C1 segment of cervical spinal cord (tissue), 14 donors: ENCODE measurements at regions not wholly inside any gene's neighbourhood (a gene's known extent, or its start where the extent isn't known, plus 50 kb on each side); places are given as distances from the start of the nearest gene placed in this dataset.
"Not testable (repeated sequence)": the region's sequence is repeated elsewhere in the genome, so short reads cannot be mapped to it uniquely, and the experiment has no call there.

Source experiments
- DNase-seq, 14 donors: peaks; one replicate each; lab custom pipeline; 2025; lab: John Stamatoyannopoulos, UW

- DNase-seq: no peak
Observed at GRCh38 chr11:90589735-90590134, 366.9 kb upstream of the CHORDC1 start.

DNA sequence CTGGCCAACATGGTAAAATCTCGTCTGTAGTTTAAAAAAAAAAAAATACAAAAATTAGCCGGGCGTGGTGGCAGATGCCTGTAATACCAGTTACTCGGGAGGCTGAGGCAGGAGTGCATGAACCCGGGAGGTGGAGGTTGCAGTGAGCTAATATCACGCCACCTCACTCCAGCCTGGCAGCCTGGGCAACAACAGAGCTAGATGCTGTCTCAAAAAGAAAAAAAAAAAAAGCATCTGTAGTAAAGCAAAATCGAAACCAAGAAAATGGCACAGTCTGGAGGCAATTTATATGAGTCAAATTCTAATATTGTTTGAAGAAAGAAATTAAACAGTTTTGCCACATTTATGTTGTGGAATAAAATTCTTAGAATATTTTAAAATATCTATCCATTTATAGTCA, 365.0 kb upstream of the CHORDC1 start:
- DNase-seq: no peak

- DNase-seq: no peak
Observed at GRCh38 chr11:90585491-90585890, 362.6 kb upstream of the CHORDC1 start.

DNA sequence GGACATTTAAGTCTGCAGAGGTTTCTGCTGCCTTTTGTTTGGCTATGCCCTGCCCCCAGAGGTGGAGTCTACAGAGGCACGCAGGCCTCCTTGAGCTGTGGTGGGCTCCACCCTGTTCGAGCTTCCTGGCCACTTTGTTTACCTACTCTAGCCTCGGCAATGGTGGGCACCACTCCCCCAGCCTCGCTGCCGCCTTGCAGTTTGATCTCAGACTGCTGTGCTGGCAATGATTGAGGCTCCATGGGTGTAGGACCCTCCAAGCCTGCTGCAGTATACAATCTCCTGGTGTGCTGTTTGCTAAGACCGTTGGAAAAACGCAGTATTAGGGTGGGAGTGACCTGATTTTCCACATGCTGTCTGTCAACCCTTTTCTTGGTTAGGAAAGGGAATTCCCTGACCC, 360.1 kb upstream of the CHORDC1 start:
- not testable (repeated sequence) for DNase-seq

GRCh38 chr11:90564531-90564930, 341.7 kb upstream of the CHORDC1 start:
- no peak for DNase-seq

DNA sequence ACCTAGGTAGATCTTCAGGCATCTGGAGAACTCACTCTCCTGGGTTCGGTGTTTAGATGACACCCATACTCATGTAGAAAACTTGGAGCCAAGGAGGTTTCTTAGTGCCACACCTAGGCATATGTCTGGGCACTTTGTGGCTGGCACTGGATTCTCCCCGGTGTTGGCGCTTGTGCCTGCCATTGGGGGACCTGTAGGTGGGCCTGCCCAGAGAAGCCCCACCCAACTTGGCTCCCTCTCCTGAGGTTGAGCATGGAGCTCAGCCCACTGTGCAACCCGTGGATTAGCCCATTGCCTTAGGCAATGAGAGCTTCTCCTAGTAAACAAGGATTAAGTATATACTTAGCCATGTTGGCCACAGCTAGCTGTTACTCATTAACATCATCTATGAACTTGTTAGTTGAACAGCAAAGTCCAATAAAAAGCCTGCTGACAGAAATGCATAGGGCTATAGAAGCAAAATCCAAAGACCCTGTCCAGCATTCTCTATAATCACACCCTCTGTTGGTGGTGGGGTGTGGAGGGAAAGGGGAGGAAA, 335.5 kb upstream of the CHORDC1 start:
- DNase-seq: no peak

DNA sequence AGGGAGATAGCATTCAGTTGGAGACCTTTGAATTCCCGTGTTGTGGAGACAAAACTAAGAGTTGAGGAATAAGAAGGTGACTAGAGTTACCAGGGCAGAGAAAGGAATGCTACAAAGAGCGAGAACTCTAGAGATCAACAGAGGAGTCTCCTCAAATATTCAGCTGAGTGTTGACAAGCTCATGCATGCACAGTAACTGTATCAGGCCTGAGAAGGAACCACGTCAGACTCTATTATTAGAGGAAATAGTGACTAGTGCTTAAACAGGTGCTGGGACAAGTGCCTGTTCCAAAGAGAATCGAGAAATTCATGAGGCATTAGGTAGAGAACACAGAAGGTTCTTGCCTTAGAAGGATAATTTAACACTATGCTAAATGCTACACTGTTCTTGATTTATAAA, 333.8 kb upstream of the CHORDC1 start:
- no peak for DNase-seq

DNA sequence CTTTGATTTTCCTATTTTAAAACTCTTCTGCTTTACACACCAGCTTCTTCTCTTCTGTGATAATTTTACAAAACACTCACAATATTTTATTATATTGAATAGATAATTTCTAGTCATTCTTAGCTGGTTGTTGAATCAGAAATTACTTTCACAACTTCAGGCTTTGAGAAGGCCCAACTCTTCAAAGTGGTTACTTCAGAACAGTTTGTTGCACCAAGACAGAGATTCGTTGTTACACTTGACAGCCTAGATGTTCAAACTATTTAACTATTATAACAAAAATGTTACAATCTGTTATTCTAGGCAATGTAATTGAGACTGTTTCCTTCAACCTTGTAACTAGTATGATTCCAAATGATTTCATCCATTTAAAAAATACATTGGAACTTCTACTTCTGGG, 333.2 kb upstream of the CHORDC1 start:
- no peak for DNase-seq

- DNase-seq: no peak
Observed at GRCh38 chr11:90555477-90555876, 332.6 kb upstream of the CHORDC1 start.

DNA sequence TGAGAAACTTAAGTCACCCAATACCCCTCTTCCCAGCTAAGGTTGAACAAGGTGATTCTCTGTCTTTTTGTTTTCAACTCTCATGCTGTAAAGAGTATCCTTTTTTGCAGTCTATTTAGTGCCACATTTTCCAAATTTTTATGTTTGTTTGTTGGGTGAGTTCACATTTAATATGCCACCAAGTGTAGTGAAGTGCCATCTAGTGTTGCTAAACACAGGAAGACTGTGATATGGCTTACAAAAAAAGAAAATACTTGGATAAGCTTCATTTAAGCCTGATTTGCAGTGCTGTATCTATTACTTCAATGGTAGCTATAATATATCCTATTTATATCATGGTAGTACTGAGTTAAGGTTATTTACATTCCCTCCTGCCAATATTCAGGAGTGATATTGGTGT, 319.2 kb upstream of the CHORDC1 start:
- DNase-seq: no peak

GRCh38 chr11:90536301-90536700, 313.5 kb upstream of the CHORDC1 start:
- no peak for DNase-seq

DNA sequence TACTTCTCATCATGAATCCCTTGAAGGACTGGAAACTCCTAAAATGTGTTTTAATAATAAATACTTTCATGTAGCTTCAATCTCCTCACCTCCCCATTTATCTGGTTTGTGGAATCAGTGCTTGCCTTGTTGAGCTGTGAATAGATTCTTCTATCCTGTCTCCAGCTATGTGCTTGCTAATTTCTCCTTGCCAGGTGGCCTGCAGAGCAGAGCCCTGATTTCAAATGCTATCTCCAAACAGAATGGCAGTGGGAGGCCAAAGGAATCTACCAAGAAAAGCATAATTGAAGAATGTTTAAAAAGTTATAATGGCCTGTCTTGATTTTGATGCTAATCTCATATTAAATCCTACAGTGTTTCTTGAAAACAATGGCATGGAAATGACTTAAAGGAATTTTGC, 309.3 kb upstream of the CHORDC1 start:
- no peak for DNase-seq

DNA sequence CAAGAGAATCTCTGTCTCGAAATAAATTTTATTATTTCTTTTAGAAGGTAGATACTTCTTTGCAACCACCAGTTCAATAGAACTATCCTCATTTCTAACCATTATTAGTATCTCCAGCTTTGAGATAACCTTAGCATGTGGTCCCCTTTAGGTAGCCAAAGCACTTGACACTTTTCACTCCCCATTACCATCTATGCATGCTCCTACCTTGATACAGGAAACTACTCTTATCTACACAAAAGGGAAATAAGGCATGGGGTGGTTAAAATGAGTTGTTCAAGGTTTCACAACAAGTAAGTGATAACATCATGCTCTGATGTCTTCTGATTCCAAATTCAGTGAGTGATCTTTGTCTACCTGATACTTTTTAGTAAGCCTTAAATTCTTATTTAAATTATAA, 308.2 kb upstream of the CHORDC1 start:
- DNase-seq: no peak

DNA sequence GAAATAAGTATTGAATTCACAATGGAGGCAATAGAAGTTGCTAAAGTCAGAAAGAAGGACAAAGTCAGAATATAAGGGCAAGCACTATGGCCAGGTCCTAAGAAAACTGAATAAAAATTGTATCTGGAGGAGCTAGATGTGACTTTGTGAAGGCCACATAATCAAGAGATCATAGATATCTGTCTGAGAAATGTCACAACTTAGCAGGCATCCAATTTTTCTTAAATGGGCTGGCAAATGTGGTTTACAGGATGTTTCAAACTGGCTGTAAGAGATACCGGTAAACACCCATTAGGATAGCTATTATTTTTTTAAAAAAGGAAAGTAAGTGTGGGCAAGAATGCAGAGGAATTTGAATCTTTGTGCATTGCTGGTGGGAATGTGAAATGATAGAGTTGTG, 303.1 kb upstream of the CHORDC1 start:
- DNase-seq: no peak

DNA sequence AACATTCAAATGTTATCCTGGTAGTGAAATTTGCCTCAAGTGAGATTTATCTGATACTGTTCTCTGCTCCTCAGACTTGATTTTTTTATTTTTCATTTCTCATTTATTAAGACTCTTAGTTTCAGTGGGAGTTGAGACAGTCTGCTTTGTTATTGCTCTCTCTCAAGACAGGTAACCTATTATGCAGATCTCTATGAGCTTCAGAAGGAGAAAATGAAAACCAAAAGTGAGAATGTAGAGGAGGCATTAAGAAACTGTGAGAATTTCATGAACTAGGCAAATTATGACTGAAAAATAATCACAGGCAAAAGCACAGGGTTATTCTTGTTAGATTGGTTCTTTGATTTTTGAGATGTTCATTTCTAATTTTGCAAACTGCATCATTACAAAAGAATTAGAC, 290.0 kb upstream of the CHORDC1 start:
- DNase-seq: no peak

- DNase-seq: no peak
Observed at GRCh38 chr11:90510839-90511238, 288.0 kb upstream of the CHORDC1 start.

DNA sequence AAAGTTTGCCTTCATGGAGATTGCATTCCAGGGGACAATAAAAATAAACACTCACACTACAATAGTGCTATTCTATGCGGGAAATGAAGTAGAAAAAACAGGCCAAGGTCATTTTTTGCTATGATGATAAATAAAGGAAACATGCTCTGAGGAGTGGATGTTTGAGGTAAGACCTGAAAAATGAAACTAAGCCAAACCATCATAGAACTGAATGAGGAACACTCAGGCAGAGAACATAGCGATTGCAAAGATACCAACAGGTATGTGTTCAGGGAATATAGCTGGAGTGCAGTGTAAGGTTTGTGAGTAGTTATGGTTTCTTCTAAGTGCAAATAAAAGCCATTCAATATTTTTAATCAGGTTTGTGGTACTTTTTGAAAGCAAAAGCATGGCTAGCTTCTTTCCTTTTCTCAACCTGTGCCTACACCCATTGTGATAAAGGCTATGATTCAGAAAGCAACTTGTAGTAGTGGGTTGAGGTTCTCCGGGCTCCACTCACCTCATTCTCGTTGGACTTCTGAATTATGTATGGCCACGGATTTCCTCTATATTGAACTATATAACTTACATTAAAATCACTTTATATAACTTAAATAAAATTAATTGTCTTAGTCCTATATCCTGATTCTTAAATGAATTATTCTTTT, 278.2 kb upstream of the CHORDC1 start:
- no peak for DNase-seq

- DNase-seq: no peak
Observed at GRCh38 chr11:90496722-90497121, 273.9 kb upstream of the CHORDC1 start.

GRCh38 chr11:90493379-90493778, 270.5 kb upstream of the CHORDC1 start:
- no peak for DNase-seq

GRCh38 chr11:90491466-90491865, 268.6 kb upstream of the CHORDC1 start:
- no peak for DNase-seq

GRCh38 chr11:90476442-90477007, 253.7 kb upstream of the CHORDC1 start:
- no peak for DNase-seq

DNA sequence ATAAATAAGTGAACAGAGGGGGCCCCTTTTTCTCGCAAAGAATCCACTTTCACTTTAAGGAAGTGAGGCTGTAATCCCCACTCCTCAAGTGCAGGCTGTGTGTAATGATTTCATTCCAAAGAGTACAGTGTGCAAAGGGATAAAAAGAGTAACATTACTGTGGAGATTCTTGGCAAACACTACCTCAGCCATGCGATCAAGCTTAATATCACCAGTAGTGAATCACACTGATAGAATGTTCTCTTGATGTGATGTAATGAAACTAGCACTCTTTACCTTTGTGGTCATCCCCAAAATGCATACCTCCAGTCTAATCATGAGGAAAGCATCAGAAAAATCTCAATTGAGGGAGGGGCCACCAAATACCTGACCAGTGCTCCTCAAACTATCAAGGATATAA, 246.1 kb upstream of the CHORDC1 start:
- DNase-seq: no peak

- no peak for DNase-seq
Observed at GRCh38 chr11:90465553-90465952, 242.7 kb upstream of the CHORDC1 start.
